ENCODE measurements at regions not wholly inside any gene's neighbourhood (a gene's known extent, or its start where the extent isn't known, plus 50 kb on each side); places are given as distances from the start of the nearest gene placed in this dataset.

DNA sequence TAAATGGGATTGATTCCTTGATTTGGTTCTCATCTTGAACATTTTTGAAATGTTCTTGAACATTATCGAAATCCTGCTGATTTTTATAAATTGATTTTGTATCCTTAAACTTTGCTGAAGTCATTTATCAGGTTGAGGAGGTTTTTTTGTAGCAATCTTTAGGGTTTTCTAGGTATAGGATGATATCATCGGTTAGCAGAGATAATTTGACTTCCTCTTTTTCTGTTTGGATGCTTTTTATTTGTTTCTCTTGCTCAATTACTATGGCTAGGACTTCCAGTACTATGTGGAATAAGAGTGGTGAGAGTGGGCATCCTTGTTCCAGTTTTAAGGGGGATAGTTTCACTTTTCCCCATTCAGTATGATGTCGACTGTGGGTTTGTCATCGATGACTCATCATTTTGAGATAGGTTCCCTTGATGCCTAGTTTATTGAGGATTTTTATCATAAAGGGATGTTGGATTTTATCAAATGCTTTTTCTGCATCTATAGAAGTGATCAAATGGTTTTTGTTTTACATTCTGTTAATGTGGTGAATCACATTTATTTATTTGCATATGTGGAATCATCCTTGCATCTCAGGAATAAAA lies 201.5 kb upstream of the ZSWIM2 start:
- no peak for TF ChIP-seq BHLHE40 (IDR thresholded peaks at IDR 0.05; ENCODE audit: low read depth, low read length)
- TF ChIP-seq MAFK (IDR thresholded peaks at IDR 0.05; ENCODE audit: low read depth, low read length) = 0 out of 2 replicates have a peak, but pooled peaks have one; percentile 10
- TF ChIP-seq FOS (IDR thresholded peaks at IDR 0.05; ENCODE audit: low read depth, low read length) = peak; percentile 29; the same call in 1 of the 2 replicates
- TF ChIP-seq RAD21 (IDR thresholded peaks at IDR 0.05; ENCODE audit: low read length) = no peak
- H4K91ac ChIP-seq (ENCODE audit: insufficient read depth, low read depth, low read length) = no peak overlapping the region
- no peak overlapping the region for H3K4me2 ChIP-seq (ENCODE audit: low read depth, low read length)
- no peak overlapping the region for H3K23ac ChIP-seq (ENCODE audit: low read depth, low read length)
- ATAC-seq (ENCODE audit: low read depth) = no peak
- no peak overlapping the region for H2BK120ac ChIP-seq (ENCODE audit: low read depth, low read length)
- no peak overlapping the region for H2BK20ac ChIP-seq (ENCODE audit: low read depth, low read length)
- no peaks in the 10 kb centered on the region for H3K4me1 ChIP-seq (ENCODE audit: control insufficient read depth, insufficient read depth, low read length)
- H4K20me1 ChIP-seq (ENCODE audit: insufficient read depth, low read length) = no peaks in the 10 kb centered on the region
- no peak overlapping the region for H4K8ac ChIP-seq (ENCODE audit: low read depth in 2 of 2, low read length in 2 of 2)
- ChIA-PET CTCF (no interaction called here), POLR2A (ENCODE audit: unreplicated experiment) (no interaction called here)
- no peak overlapping the region for H3K18ac ChIP-seq (ENCODE audit: low read depth, low read length)
- no peak overlapping the region for H2BK15ac ChIP-seq (ENCODE audit: low read depth, low read length)
- dilution Hi-C loops (cut with HindIII; ENCODE audit: low sequenced_read_pairs, unreplicated experiment) = no loop called here
- WGBS, 2 experiments (ENCODE audit: extremely low coverage in 2 of 2, insufficient read length in 1 of 2) = no CpG with 5 or more reads among the region's 4 CpGs
- no peaks in the 10 kb centered on the region for H3K27me3 ChIP-seq (ENCODE audit: control insufficient read depth, insufficient read depth, low read length)
- no peak overlapping the region for H3K9ac ChIP-seq (ENCODE audit: low read depth, low read length)
- no peaks in the 10 kb centered on the region for H3K79me1 ChIP-seq (ENCODE audit: low read depth in 1 of 2, low read length in 2 of 2)
- in situ Hi-C loops (cut with MboI; ENCODE audit: low sequenced_read_pairs) = no loop called here
- no peak overlapping the region for H3K56ac ChIP-seq (ENCODE audit: extremely low read depth, insufficient read depth, low read length)
- no peak overlapping the region for H3K27ac ChIP-seq (ENCODE audit: insufficient read depth, low read length)
- no peaks in the 10 kb centered on the region for H3K9me1 ChIP-seq (ENCODE audit: insufficient read depth, low read length)
- H3K36me3 ChIP-seq (ENCODE audit: control insufficient read depth, insufficient read depth, low read length) = no peaks in the 10 kb centered on the region
- H2AK5ac ChIP-seq (ENCODE audit: low read depth, low read length) = no peak overlapping the region
- H4K5ac ChIP-seq (ENCODE audit: low read depth, low read length) = no peak overlapping the region
- no TSS peak for BruUV-seq (replicated peaks)
- H3K9me3 ChIP-seq (ENCODE audit: control insufficient read depth, insufficient read depth, low read length) = no peaks in the 10 kb centered on the region; the same call in 1 of the 2 replicates
- H3K14ac ChIP-seq (replicated peaks; ENCODE audit: low read depth, low read length) = no peak overlapping the region
- H3K4ac ChIP-seq (ENCODE audit: low read depth, low read length) = no peak overlapping the region
- no peak overlapping the region for H2AK9ac ChIP-seq (replicated peaks; ENCODE audit: low read depth, low read length, poor library complexity)
- no peak overlapping the region for H2BK5ac ChIP-seq (ENCODE audit: low read depth, low read length, poor library complexity, severe bottlenecking)
- intact Hi-C loops (cut with micrococcal nuclease) = no loop called here
- no peak overlapping the region for H2AFZ ChIP-seq (replicated peaks; ENCODE audit: low read length, poor library complexity)
- no peak overlapping the region for H3K4me3 ChIP-seq (ENCODE audit: insufficient read depth, low read depth, low read length)
- DNase-seq = peak; percentile 10
